Sigmoid colon (tissue), 4 donors: ENCODE measurements at regions not wholly inside any gene's neighbourhood (a gene's known extent, or its start where the extent isn't known, plus 50 kb on each side); places are given as distances from the start of the nearest gene placed in this dataset.

Experiments used
- CTCF ChIP-seq, 4 experiments: fragments of 450-650 bp in 3 of 4; fragments of 200-600 bp in 1 of 4; IDR thresholded peaks; one replicate each; pipeline ENCODE4 v1.5.1; 2016 to 2019; ENCODE audit warnings: antibody characterized with exemption in 4 of 4, mild to moderate bottlenecking in 3 of 4, moderate library complexity in 2 of 4
- EP300 ChIP-seq, 4 donors: sonication (generic); formaldehyde crosslinking; IDR thresholded peaks; one replicate each; pipeline ENCODE4 v1.6.1; 2017; ENCODE audit warnings: antibody characterized with exemption in 4 of 4
- POLR2A ChIP-seq, 2 donors: fragments of 450-650 bp; IDR thresholded peaks; one replicate each; pipeline ENCODE4 v1.6.1; 2016; ENCODE audit warnings: antibody characterized with exemption in 2 of 2, mild to moderate bottlenecking in 2 of 2, moderate library complexity in 2 of 2

GRCh38 chr15:70293591-70294470 is 196.1 kb upstream of the TLE3 start:
- TF ChIP-seq CTCF (IDR thresholded peaks at IDR 0.05) = no peak
- no peak for TF ChIP-seq POLR2A (IDR thresholded peaks at IDR 0.05)
- no peak for TF ChIP-seq EP300 (IDR thresholded peaks at IDR 0.05)
